ENCODE measurements at regions not wholly inside any gene's neighbourhood (a gene's known extent, or its start where the extent isn't known, plus 50 kb on each side); places are given as distances from the start of the nearest gene placed in this dataset.
A peak's percentile ranks its signal among the peaks of the same experiment; 100 is the strongest.

DNA sequence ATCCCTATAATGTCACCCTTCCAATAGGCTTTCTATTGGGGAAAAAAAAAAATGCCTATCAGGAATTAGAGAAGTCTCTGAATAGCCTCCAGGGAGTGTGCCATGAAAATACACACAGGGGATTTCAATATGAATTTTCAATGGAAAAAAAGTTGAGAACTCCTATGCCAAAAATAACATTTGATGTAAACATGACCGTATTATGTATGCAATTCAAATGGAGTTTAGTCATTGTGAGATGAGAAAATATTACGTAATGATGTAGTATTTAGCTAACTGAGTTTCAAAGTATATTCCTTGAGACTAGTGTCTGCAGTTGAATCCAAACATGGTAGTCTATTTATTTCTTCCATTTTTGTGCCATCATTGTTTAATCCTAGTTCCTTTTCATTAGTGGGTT, 182.3 kb downstream of the BLID start:
- Histone ChIP-seq H3K9me3 (replicated peaks in 1 of 3) (no peaks in the 10 kb centered on the region), H3K4me1 (replicated peaks in 1 of 2) (peaks cover 9 to 13% of the 10 kb centered on the region in 2 donors), H3K36me3 (replicated peaks in 1 of 2) (no peaks in the 10 kb centered on the region), H3K27me3 (no peaks in the 10 kb centered on the region), H3K27ac (no peak overlapping the region), H3K4me3 (no peak overlapping the region)
- intact Hi-C loops (cut with DNase I): no loop called here
- 87 to 91% (median 89%) methylated on average over 2 of the region's 2 CpGs for WGBS, 4 donors
- TF ChIP-seq, protein P1, sequence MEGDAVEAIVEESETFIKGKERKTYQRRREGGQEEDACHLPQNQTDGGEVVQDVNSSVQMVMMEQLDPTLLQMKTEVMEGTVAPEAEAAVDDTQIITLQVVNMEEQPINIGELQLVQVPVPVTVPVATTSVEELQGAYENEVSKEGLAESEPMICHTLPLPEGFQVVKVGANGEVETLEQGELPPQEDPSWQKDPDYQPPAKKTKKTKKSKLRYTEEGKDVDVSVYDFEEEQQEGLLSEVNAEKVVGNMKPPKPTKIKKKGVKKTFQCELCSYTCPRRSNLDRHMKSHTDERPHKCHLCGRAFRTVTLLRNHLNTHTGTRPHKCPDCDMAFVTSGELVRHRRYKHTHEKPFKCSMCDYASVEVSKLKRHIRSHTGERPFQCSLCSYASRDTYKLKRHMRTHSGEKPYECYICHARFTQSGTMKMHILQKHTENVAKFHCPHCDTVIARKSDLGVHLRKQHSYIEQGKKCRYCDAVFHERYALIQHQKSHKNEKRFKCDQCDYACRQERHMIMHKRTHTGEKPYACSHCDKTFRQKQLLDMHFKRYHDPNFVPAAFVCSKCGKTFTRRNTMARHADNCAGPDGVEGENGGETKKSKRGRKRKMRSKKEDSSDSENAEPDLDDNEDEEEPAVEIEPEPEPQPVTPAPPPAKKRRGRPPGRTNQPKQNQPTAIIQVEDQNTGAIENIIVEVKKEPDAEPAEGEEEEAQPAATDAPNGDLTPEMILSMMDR (IDR thresholded peaks at IDR 0.05): no peak
- no peak for TF ChIP-seq POLR2A (IDR thresholded peaks at IDR 0.05)
- DNase-seq: no peak

DNA sequence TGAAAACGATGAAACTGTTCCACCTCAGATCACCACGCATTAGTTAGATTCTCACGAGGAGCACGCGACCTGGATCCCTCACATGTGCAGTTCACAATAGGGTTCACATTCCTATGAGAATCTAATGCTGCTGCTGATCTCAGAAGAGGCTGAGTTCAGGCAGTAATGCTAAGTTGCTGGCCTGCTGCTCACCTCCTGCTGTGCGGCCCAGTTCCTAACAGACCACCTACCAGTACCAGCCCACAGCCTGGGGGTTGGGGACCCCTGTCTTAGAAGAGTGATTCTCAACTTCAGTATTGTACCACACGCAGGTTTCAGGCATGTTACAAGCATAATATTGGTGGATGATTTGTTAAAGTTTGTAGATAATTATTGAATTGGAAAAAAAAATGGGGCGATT, 182.7 kb downstream of the BLID start:
- H3K27ac ChIP-seq: no peak overlapping the region
- H3K9me3 ChIP-seq (replicated peaks in 1 of 3): no peaks in the 10 kb centered on the region
- no peak for DNase-seq
- TF ChIP-seq, protein P1 (IDR thresholded peaks at IDR 0.05): no peak
- no peaks in the 10 kb centered on the region for H3K27me3 ChIP-seq
- intact Hi-C loops (cut with DNase I): no loop called here
- peaks cover 9 to 13% of the 10 kb centered on the region in 2 donors for H3K4me1 ChIP-seq (replicated peaks in 1 of 2)
- no peak overlapping the region for H3K4me3 ChIP-seq
- 91 to 98% (median 94%) methylated on average over 8 of the region's 8 CpGs for WGBS, 4 donors
- H3K36me3 ChIP-seq (replicated peaks in 1 of 2): no peaks in the 10 kb centered on the region

DNA sequence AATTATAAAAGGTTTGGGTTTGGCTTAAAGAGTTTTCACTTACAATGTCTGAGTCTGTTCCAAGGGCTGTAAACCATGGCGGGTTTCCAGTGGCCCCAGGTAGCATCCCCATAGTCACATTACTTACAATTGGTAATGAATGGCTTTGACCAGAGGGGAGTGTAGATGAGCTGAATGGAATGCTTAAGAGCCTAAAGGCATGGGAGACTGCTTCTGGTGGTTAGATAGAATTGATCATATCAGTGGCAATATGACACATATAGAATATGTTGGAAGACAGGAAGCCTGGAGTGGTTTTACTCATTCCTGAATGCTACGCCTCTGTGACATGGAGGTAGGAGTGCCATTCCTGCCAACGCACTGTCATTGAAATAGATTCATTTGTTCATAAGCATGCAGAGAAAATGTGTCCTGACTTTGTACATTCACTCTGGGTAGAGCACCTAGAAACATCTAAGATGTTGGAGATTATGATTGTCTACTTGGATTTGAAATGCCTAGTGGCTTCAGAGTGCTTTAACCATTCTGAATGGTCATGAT, 183.3 kb downstream of the BLID start:
- H3K36me3 ChIP-seq (replicated peaks in 1 of 2): no peaks in the 10 kb centered on the region
- no peaks in the 10 kb centered on the region for H3K27me3 ChIP-seq
- WGBS, 4 donors: 90 to 99% (median 93%) methylated on average over 3 of the region's 3 CpGs
- TF ChIP-seq POLR2A (IDR thresholded peaks at IDR 0.05): no peak
- TF ChIP-seq, protein P1 (IDR thresholded peaks at IDR 0.05): no peak
- DNase-seq: no peak
- no peak overlapping the region for H3K4me3 ChIP-seq
- intact Hi-C loops (cut with DNase I): no loop called here
- H3K9me3 ChIP-seq (replicated peaks in 1 of 3): no peaks in the 10 kb centered on the region
- H3K27ac ChIP-seq: no peak overlapping the region
- H3K4me1 ChIP-seq (replicated peaks in 1 of 2): peaks cover 9 to 13% of the 10 kb centered on the region in 2 donors

DNA sequence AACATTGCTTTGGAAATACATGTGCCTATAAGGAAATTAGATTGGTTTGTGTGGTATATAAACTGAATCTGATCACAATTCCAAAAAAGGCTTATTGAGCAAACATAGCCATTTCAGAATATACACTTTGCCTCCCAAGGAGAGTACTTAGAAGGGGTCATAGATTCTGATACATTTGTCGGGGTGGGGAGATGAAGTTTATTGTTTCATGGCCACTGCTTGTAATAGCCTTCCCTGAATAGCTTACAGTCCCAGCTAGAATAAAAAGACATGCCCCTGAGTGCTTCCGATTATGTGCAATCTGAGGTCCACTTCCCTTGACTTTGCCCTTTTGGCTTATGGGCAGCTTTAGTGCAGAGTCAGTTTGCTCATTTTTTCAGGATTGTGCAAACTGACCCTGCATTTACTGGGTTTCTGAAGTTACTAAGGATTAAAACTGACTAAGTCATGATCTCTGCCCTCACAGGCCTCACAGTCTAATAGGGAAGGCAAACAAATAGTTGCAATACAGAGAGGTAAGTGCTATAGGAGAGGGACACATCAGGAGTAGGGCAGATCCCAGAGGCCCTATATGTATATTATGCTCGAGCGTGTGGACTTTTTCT, 184.2 kb downstream of the BLID start:
- no peaks in the 10 kb centered on the region for H3K36me3 ChIP-seq (replicated peaks in 1 of 2)
- WGBS, 4 donors: 66 to 79% (median 74%) methylated on average over 4 of the region's 4 CpGs
- DNase-seq: no peak
- peak overlapping the region in 1 of 5 donors; percentile 1 for H3K27ac ChIP-seq
- H3K4me1 ChIP-seq (replicated peaks in 1 of 2): peaks cover 9 to 13% of the 10 kb centered on the region in 2 donors
- no peaks in the 10 kb centered on the region for H3K9me3 ChIP-seq (replicated peaks in 1 of 3)
- no peak for TF ChIP-seq POLR2A (IDR thresholded peaks at IDR 0.05)
- TF ChIP-seq, protein P1 (IDR thresholded peaks at IDR 0.05): no peak
- intact Hi-C loops (cut with DNase I): no loop called here
- H3K4me3 ChIP-seq: no peak overlapping the region
- no peaks in the 10 kb centered on the region for H3K27me3 ChIP-seq

All from adrenal gland (tissue), 9 donors.